Ishikawa (cell line): ENCODE measurements at regions not wholly inside any gene's neighbourhood (a gene's known extent, or its start where the extent isn't known, plus 50 kb on each side); places are given as distances from the start of the nearest gene placed in this dataset.

ENCODE experiments used
- CEBPB ChIP-seq: IDR thresholded peaks from 2 replicates; pipeline ENCODE4 v1.6.1; 2012
- FOXM1 ChIP-seq: IDR thresholded peaks from 2 replicates; pipeline ENCODE4 v1.6.1; 2012; ENCODE audit warnings: low read depth, borderline replicate concordance
- NFIC ChIP-seq: IDR thresholded peaks from 2 replicates; pipeline ENCODE4 v1.6.1; 2012
- RAD21 ChIP-seq: IDR thresholded peaks from 2 replicates; pipeline ENCODE4 v1.6.1; 2012; ENCODE audit warnings: low read depth
- TAF1 ChIP-seq: IDR thresholded peaks from 2 replicates; pipeline ENCODE4 v1.6.1; 2012; ENCODE audit warnings: low read depth, mild to moderate bottlenecking
- TEAD4 ChIP-seq: IDR thresholded peaks from 2 replicates; pipeline ENCODE4 v1.6.1; 2012
- TF ChIP-seq, protein P1 (sequence below): IDR thresholded peaks from 2 replicates; pipeline ENCODE4 v1.6.1; 2012
- TF ChIP-seq, protein P2 (sequence below): IDR thresholded peaks from 2 replicates; pipeline ENCODE4 v1.6.1; 2012; ENCODE audit warnings: low read depth, mild to moderate bottlenecking
- TF ChIP-seq, protein P3 (sequence below): IDR thresholded peaks from 2 replicates; pipeline ENCODE4 v1.6.1; 2012

DNA sequence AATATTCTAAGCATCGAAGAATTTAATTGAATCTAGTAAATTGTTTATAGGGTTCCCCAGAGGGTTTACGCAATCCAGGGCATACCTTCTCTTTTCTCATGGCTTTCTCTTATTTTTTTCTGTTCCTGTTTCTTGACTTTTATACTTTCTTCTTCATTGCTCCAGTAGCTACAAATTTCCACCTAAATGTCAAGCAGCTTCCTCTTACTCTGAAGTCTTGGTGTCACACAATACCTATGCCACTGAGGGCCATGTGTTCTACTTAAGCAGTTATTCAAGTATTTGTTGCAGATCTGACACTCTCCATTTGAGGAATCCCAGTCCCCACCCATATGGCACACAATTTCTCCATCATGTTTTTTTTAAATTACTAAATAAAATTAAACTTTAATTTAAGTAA, 343.1 kb upstream of the MBL2 start:
- TF ChIP-seq, protein P1, sequence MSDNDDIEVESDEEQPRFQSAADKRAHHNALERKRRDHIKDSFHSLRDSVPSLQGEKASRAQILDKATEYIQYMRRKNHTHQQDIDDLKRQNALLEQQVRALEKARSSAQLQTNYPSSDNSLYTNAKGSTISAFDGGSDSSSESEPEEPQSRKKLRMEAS, result no peak
- TF ChIP-seq CEBPB, result no peak
- TF ChIP-seq TEAD4, result no peak
- TF ChIP-seq, protein P2, sequence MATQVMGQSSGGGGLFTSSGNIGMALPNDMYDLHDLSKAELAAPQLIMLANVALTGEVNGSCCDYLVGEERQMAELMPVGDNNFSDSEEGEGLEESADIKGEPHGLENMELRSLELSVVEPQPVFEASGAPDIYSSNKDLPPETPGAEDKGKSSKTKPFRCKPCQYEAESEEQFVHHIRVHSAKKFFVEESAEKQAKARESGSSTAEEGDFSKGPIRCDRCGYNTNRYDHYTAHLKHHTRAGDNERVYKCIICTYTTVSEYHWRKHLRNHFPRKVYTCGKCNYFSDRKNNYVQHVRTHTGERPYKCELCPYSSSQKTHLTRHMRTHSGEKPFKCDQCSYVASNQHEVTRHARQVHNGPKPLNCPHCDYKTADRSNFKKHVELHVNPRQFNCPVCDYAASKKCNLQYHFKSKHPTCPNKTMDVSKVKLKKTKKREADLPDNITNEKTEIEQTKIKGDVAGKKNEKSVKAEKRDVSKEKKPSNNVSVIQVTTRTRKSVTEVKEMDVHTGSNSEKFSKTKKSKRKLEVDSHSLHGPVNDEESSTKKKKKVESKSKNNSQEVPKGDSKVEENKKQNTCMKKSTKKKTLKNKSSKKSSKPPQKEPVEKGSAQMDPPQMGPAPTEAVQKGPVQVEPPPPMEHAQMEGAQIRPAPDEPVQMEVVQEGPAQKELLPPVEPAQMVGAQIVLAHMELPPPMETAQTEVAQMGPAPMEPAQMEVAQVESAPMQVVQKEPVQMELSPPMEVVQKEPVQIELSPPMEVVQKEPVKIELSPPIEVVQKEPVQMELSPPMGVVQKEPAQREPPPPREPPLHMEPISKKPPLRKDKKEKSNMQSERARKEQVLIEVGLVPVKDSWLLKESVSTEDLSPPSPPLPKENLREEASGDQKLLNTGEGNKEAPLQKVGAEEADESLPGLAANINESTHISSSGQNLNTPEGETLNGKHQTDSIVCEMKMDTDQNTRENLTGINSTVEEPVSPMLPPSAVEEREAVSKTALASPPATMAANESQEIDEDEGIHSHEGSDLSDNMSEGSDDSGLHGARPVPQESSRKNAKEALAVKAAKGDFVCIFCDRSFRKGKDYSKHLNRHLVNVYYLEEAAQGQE, result no peak
- TF ChIP-seq RAD21, result no peak
- no peak for TF ChIP-seq FOXM1
- no peak for TF ChIP-seq NFIC
- TF ChIP-seq TAF1, result no peak
- TF ChIP-seq, protein P3, sequence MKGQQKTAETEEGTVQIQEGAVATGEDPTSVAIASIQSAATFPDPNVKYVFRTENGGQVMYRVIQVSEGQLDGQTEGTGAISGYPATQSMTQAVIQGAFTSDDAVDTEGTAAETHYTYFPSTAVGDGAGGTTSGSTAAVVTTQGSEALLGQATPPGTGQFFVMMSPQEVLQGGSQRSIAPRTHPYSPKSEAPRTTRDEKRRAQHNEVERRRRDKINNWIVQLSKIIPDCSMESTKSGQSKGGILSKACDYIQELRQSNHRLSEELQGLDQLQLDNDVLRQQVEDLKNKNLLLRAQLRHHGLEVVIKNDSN, result no peak
